Loucy (cell line): ENCODE measurements at regions not wholly inside any gene's neighbourhood (a gene's known extent, or its start where the extent isn't known, plus 50 kb on each side); places are given as distances from the start of the nearest gene placed in this dataset.

Experiments used
- H2AFZ ChIP-seq: fragments of 200-600 bp; sonication (generic); 2 replicates; pipeline ENCODE4 v1.6.0; 2016; ENCODE audit warnings: antibody characterized with exemption, mild to moderate bottlenecking, low read length, moderate library complexity
- H3F3A ChIP-seq: fragments of 200-600 bp; 2 replicates; pipeline ENCODE4 v1.6.0; 2016; ENCODE audit warnings: antibody characterized with exemption, low read depth, mild to moderate bottlenecking
- H3K27me3 ChIP-seq: fragments of 200-600 bp; sonication (generic); 2 replicates; pipeline ENCODE4 v1.6.1; 2014; ENCODE audit warnings: low read length, mild to moderate bottlenecking; ENCODE audit not compliant: insufficient read depth, poor library complexity, severe bottlenecking
- H3K36me3 ChIP-seq: fragments of 200-600 bp; sonication (generic); 2 replicates; pipeline ENCODE4 v1.6.1; 2016; ENCODE audit warnings: low read length; ENCODE audit not compliant: insufficient read depth
- H3K4me1 ChIP-seq: fragments of 200-600 bp; sonication (generic); 2 replicates; pipeline ENCODE4 v1.5.1; 2014; ENCODE audit warnings: low read length, mild to moderate bottlenecking; ENCODE audit not compliant: insufficient read depth, poor library complexity, severe bottlenecking
- H3K4me2 ChIP-seq: fragments of 200-600 bp; sonication (generic); 2 replicates; pipeline ENCODE4 v1.6.0; 2014; ENCODE audit warnings: antibody characterized with exemption, low read length, low read depth, mild to moderate bottlenecking; ENCODE audit not compliant: poor library complexity, severe bottlenecking
- H3K4me3 ChIP-seq: fragments of 200-600 bp; sonication (generic); 2 replicates; pipeline ENCODE4 v1.5.1; 2014; ENCODE audit warnings: low read length, mild to moderate bottlenecking, mixed read lengths; ENCODE audit not compliant: poor library complexity, severe bottlenecking
- H3K79me2 ChIP-seq: fragments of 200-600 bp; sonication (generic); 2 replicates; pipeline ENCODE4 v1.6.1; 2014; ENCODE audit warnings: low read length; ENCODE audit not compliant: insufficient read depth
- H3K9ac ChIP-seq: fragments of 200-600 bp; sonication (generic); 2 replicates; pipeline ENCODE4 v1.6.0; 2014; ENCODE audit warnings: mild to moderate bottlenecking, low read depth, low read length, moderate library complexity; ENCODE audit not compliant: poor library complexity, severe bottlenecking
- H3K9me2 ChIP-seq: fragments of 200-600 bp; sonication (generic); replicated peaks from 2 replicates; pipeline ENCODE4 v1.6.1; 2016; ENCODE audit warnings: low read depth, low read length, mixed read lengths
- H3K9me3 ChIP-seq: fragments of 200-600 bp; sonication (generic); 2 replicates; pipeline ENCODE4 v1.6.1; 2014; ENCODE audit warnings: mild to moderate bottlenecking, antibody characterized with exemption, low read length, low read depth; ENCODE audit not compliant: insufficient read depth
- H4K20me1 ChIP-seq: fragments of 200-600 bp; sonication (generic); 2 replicates; pipeline ENCODE4 v1.6.0; 2014; ENCODE audit warnings: antibody characterized with exemption, low read length, mild to moderate bottlenecking; ENCODE audit not compliant: insufficient read depth, poor library complexity, severe bottlenecking
- CTCF ChIP-seq: fragments of 200-600 bp; sonication (generic); conservative IDR thresholded peaks from 2 replicates; pipeline ENCODE4 v1.5.1; 2014; ENCODE audit warnings: mild to moderate bottlenecking, antibody characterized with exemption, low read length
- EZH2phosphoT487 ChIP-seq: fragments of 200-600 bp; IDR thresholded peaks from 2 replicates; pipeline ENCODE4 v1.6.1; 2018; ENCODE audit warnings: antibody characterized with exemption, mild to moderate bottlenecking, moderate library complexity, borderline replicate concordance

GRCh38 chr4:156503119-156503518 lies 468.5 kb downstream of the PDGFC start:
- no peak overlapping the region for H3K4me3 ChIP-seq
- no peak for TF ChIP-seq CTCF
- no peak for TF ChIP-seq EZH2phosphoT487
- H3K4me2 ChIP-seq: no peak overlapping the region
- H3K4me1 ChIP-seq: no peaks in the 10 kb centered on the region
- H3K36me3 ChIP-seq: no peaks in the 10 kb centered on the region
- H3F3A ChIP-seq: no peaks in the 10 kb centered on the region
- H3K9ac ChIP-seq: no peak overlapping the region
- H2AFZ ChIP-seq: no peak overlapping the region
- H3K9me2 ChIP-seq: no peaks in the 10 kb centered on the region
- no peaks in the 10 kb centered on the region for H3K27me3 ChIP-seq
- no peaks in the 10 kb centered on the region for H3K9me3 ChIP-seq
- H3K79me2 ChIP-seq: no peaks in the 10 kb centered on the region
- no peaks in the 10 kb centered on the region for H4K20me1 ChIP-seq

- no peak for TF ChIP-seq CTCF
- no peak for TF ChIP-seq EZH2phosphoT487
- H3K9ac ChIP-seq: no peak overlapping the region
- no peaks in the 10 kb centered on the region for H3K79me2 ChIP-seq
- H4K20me1 ChIP-seq: no peaks in the 10 kb centered on the region
- H3K36me3 ChIP-seq: no peaks in the 10 kb centered on the region
- H3K27me3 ChIP-seq: no peaks in the 10 kb centered on the region
- no peak overlapping the region for H2AFZ ChIP-seq
- no peak overlapping the region for H3K4me2 ChIP-seq
- no peaks in the 10 kb centered on the region for H3K9me2 ChIP-seq
- no peaks in the 10 kb centered on the region for H3K4me1 ChIP-seq
- no peaks in the 10 kb centered on the region for H3K9me3 ChIP-seq
- no peak overlapping the region for H3K4me3 ChIP-seq
- no peaks in the 10 kb centered on the region for H3F3A ChIP-seq
Measured at GRCh38 chr4:156501962-156502361, 469.6 kb downstream of the PDGFC start.

GRCh38 chr4:156499684-156500083 lies 471.9 kb downstream of the PDGFC start:
- TF ChIP-seq EZH2phosphoT487 (no peak), CTCF (no peak)
- Histone ChIP-seq H3K4me3 (no peak overlapping the region), H3K9me2 (no peaks in the 10 kb centered on the region), H3K79me2 (no peaks in the 10 kb centered on the region), H4K20me1 (no peaks in the 10 kb centered on the region), H3K4me1 (no peaks in the 10 kb centered on the region), H3K27me3 (no peaks in the 10 kb centered on the region), H3K9ac (no peak overlapping the region), H3F3A (no peaks in the 10 kb centered on the region), H3K36me3 (no peaks in the 10 kb centered on the region), H3K4me2 (no peak overlapping the region), H2AFZ (no peak overlapping the region), H3K9me3 (no peaks in the 10 kb centered on the region)
